ENCODE measurements at regions not wholly inside any gene's neighbourhood (a gene's known extent, or its start where the extent isn't known, plus 50 kb on each side); places are given as distances from the start of the nearest gene placed in this dataset.

- TF ChIP-seq FOXM1 (IDR thresholded peaks at IDR 0.05; ENCODE audit: borderline replicate concordance, low read depth) (no peak), MAX (IDR thresholded peaks at IDR 0.05) (no peak), RAD21 (IDR thresholded peaks at IDR 0.05; ENCODE audit: low read depth) (no peak), TAF1 (IDR thresholded peaks at IDR 0.05; ENCODE audit: low read depth) (no peak), TCF12 (IDR thresholded peaks at IDR 0.05; ENCODE audit: low read depth) (no peak), USF1 (IDR thresholded peaks at IDR 0.05) (no peak)
These were observed 98.8 kb upstream of the MB21D2 start for GRCh38 chr3:193016437-193016901.
